Progenitor cell of endocrine pancreas (in vitro differentiated cells): ENCODE measurements at regions not wholly inside any gene's neighbourhood (a gene's known extent, or its start where the extent isn't known, plus 50 kb on each side); places are given as distances from the start of the nearest gene placed in this dataset.

Experiments used
- DNase-seq: peaks from one replicate; pipeline ENCODE4 v3.0.0; 2021; ENCODE audit warnings: low spot score; ENCODE audit not compliant: unreplicated experiment
- H3K27ac Mint-ChIP-seq: 2 replicates; pipeline ENCODE4 v1.8.0; 2021; ENCODE audit warnings: mild to moderate bottlenecking, moderate library complexity, mixed read lengths
- H3K27me3 Mint-ChIP-seq: 2 replicates; pipeline ENCODE4 v1.8.0; 2021; ENCODE audit warnings: mixed read lengths
- H3K36me3 Mint-ChIP-seq: 2 replicates; pipeline ENCODE4 v1.8.0; 2022; ENCODE audit warnings: mixed read lengths; ENCODE audit not compliant: insufficient read depth
- H3K4me1 Mint-ChIP-seq: 2 replicates; pipeline ENCODE4 v1.8.0; 2021; ENCODE audit warnings: low read depth, mixed read lengths
- H3K4me3 Mint-ChIP-seq: 2 replicates; pipeline ENCODE4 v1.8.0; 2021; ENCODE audit warnings: low read depth, mild to moderate bottlenecking, moderate library complexity, mixed read lengths
- H3K9me3 Mint-ChIP-seq: 2 replicates; pipeline ENCODE4 v1.8.0; 2021; ENCODE audit warnings: low read depth, mixed read lengths
- CTCF ChIP-seq: fragments of 200-600 bp; sonication (generic); IDR thresholded peaks from one replicate; pipeline ENCODE4 v1.5.0; 2021; ENCODE audit warnings: antibody characterized with exemption, mild to moderate bottlenecking; ENCODE audit not compliant: unreplicated experiment

DNA sequence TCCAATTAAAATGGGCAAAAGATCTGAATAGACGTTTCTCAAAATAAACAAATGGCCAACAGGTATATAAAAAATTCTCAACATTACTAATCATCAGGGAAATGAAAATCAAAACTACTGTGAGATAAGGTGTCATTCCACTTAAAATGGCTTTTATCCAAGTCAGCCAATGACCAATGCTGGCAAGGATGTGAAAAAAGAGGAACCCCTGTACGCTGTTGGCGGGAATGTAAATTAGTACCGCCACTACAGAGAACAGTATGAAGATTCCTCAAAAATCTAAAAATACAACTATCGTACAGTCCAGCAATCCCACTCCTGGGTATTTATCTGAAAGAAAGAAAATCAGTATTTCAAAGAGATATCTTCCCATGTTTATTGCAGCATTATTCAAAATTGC, 176.9 kb upstream of the STT3B start:
- Mint-ChIP-seq H3K4me3 (no peak overlapping the region), H3K36me3 (peaks cover 2% of the 10 kb centered on the region), H3K9me3 (peaks cover 13% of the 10 kb centered on the region), H3K27ac (no peak overlapping the region), H3K27me3 (no peaks in the 10 kb centered on the region), H3K4me1 (peaks cover 6% of the 10 kb centered on the region)
- TF ChIP-seq CTCF: no peak
- no peak for DNase-seq

DNA sequence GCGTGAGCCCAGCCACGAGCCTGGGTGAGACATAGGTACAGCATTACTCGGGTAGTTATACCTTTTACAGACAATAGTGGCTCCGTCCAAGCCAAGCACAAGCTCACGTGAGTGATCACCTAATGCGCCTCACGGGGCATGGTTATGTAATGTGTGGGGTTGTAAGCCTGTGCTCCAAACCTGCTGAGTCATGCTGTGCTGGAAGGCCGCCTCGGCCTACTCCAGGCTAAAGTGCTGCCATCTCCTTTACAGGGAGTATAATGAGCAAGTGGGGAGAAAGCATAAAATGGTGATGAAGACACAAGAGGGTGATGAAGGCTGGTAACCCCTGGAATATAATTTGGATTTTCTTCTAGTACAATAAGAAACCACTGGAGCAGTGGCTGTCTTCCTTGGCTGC, 175.8 kb upstream of the STT3B start:
- Mint-ChIP-seq H3K9me3 (peaks cover 13% of the 10 kb centered on the region), H3K4me3 (no peak overlapping the region), H3K27ac (no peak overlapping the region), H3K4me1 (peaks cover 10% of the 10 kb centered on the region), H3K36me3 (peaks cover 2% of the 10 kb centered on the region), H3K27me3 (peaks cover 2% of the 10 kb centered on the region)
- TF ChIP-seq CTCF: no peak
- no peak for DNase-seq

DNA sequence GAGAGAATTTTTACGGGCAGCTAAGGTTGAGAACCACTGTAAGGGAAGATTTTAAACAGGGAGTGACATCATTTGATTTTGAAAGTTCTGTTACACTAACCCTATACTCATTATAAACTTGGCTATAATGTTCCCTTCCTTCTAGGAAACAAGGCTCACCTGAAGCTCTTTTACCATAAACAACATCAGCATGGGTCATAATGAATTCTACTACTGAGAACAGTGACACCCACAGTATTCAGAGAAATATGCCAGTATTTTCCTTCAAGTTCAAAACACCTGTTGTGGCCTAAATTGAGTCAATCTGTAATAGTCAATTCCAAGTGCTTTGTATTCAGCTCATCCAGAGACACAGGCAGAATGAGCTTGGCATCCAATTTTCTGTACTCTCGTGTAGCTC, 175.3 kb upstream of the STT3B start:
- H3K36me3 Mint-ChIP-seq: peaks cover 2% of the 10 kb centered on the region
- peaks cover 10% of the 10 kb centered on the region for H3K4me1 Mint-ChIP-seq
- no peak for TF ChIP-seq CTCF
- DNase-seq: no peak
- H3K9me3 Mint-ChIP-seq: peaks cover 13% of the 10 kb centered on the region
- no peak overlapping the region for H3K27ac Mint-ChIP-seq
- peaks cover 2% of the 10 kb centered on the region for H3K27me3 Mint-ChIP-seq
- no peak overlapping the region for H3K4me3 Mint-ChIP-seq

DNA sequence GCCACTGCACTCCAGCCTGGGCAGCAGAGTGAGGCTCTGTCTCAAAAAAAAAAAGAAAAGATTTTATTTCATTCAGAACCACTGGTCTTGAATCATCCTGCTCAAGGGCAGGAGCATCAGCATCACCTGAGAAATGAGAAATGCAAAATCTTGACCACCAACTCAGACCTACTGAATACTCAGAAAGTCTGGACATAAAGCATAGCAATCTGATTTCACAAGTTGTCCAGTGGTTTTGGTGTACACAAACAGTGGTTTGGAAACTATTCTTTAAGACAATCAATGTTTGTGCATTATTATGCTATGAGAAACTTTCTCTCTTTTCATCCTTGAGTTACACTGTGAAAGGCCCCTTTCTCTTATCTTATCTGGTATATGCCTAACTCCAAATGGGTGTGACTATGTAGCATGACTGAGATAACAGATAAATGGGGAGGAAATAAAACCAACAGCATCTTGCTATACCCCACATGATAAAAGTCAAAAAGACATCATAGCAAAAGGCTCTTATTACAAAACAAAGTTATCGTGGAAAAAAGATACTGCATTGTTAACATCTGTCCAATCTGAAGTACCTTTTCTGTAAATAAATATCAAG, 174.2 kb upstream of the STT3B start:
- Mint-ChIP-seq H3K36me3 (peaks cover 2% of the 10 kb centered on the region), H3K9me3 (peaks cover 13% of the 10 kb centered on the region), H3K4me1 (peaks cover 10% of the 10 kb centered on the region), H3K4me3 (no peak overlapping the region), H3K27ac (no peak overlapping the region), H3K27me3 (peaks cover 2% of the 10 kb centered on the region)
- no peak for TF ChIP-seq CTCF
- DNase-seq: no peak

DNA sequence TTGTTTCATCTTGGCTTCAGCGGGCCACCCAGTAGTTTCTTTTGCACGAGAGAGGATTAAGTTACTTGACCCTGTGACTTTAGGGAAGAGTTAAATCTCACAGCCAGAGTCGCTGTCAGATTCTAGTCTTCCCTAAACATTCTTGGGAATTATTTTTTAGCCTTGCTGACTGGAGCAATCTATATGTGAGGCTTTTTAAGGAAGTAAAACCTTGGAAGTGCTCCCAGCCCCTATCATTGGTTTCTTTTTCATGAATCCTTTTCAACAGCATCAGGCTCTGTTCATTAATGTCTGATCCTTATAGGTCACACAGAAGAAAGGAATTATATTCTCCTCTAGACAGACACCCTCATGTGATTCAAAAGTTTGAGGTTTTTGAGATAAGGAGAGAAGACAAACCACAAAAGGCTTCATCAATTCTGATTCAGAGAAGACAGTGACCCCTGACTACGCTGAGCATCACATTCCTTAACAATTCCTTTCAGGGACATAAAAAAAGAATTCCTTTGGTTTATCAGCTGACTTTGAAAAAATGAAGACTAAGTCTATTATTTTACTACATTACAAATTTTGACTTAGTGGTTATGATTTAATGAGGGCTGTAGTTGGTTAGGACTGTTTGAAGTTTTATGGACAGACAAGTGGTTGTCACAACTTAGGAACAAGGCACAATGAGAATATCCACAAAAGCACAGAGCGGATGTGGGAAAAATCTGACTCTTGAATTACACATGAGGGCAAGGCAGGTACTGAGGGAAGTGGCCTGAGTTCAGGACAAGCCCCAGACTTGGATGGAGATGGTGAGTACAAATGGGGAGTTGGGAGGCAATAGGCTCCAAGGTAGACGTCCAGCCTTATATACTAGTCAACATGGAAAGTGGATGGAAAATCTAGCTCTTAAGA, 171.1 kb upstream of the STT3B start:
- Mint-ChIP-seq H3K27ac (no peak overlapping the region), H3K9me3 (peaks cover 3% of the 10 kb centered on the region), H3K27me3 (peaks cover 2% of the 10 kb centered on the region), H3K4me1 (peaks cover 10% of the 10 kb centered on the region), H3K36me3 (no peaks in the 10 kb centered on the region), H3K4me3 (no peak overlapping the region)
- DNase-seq: no peak
- TF ChIP-seq CTCF: no peak
